Neutrophil (primary cell): ENCODE measurements at regions not wholly inside any gene's neighbourhood (a gene's known extent, or its start where the extent isn't known, plus 50 kb on each side); places are given as distances from the start of the nearest gene placed in this dataset.

Source experiments
- H3K27ac ChIP-seq: fragments of 200-600 bp; sonication (generic); 2 replicates; pipeline ENCODE4 v1.5.1; 2016; ENCODE audit warnings: mild to moderate bottlenecking, moderate library complexity
- H3K27me3 ChIP-seq: fragments of 200-600 bp; sonication (generic); 2 replicates; pipeline ENCODE4 v1.6.0; 2016; ENCODE audit warnings: mild to moderate bottlenecking
- H3K36me3 ChIP-seq: fragments of 200-600 bp; sonication (generic); 2 replicates; pipeline ENCODE4 v1.5.1; 2017
- H3K4me1 ChIP-seq, 2 experiments: fragments of 200-600 bp in 1 of 2; sonication (generic) in 1 of 2; 1 replicate in 1 of 2; 2 replicates in 1 of 2; pipeline versions ENCODE4 v1.5.1 to v1.6.1; 2013 to 2016; ENCODE audit warnings: low read depth in 1 of 2, low read length in 1 of 2, mild to moderate bottlenecking in 1 of 2, moderate library complexity in 1 of 2; ENCODE audit not compliant: control insufficient read depth in 1 of 2, insufficient read depth in 1 of 2
- H3K4me3 ChIP-seq, 2 experiments: fragments of 200-600 bp in 1 of 2; sonication (generic) in 1 of 2; 1 replicate in 1 of 2; 2 replicates in 1 of 2; pipeline ENCODE4 v1.5.1; 2013 to 2016; ENCODE audit warnings: low read depth in 1 of 2, low read length in 1 of 2, mild to moderate bottlenecking in 1 of 2, moderate library complexity in 1 of 2
- H3K9me3 ChIP-seq: fragments of 200-600 bp; sonication (generic); 2 replicates; pipeline ENCODE4 v1.5.1; 2016
- CTCF ChIP-seq: fragments of 200-600 bp; sonication (generic); IDR thresholded peaks from 2 replicates; pipeline ENCODE4 v1.5.1; 2016; ENCODE audit warnings: antibody characterized with exemption

DNA sequence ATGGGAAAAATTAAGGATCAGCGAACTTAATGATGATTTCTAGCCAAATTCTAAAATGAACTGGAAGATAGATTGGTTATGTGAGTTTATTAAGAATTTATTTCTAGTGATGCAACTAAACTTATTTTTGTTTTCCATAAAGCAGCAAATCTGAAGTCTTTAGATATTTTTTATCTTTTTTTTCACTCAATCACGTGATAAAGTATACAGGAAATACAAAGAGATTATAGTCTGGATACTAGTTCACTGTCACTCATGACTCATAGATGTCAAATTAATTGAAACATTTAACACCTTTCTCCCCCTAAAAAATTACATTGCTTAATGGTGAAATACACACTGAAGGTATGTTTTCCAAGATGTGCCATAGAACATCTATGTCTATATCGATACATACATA lies 416.9 kb downstream of the TUSC7 start:
- H3K4me1 ChIP-seq, result no peaks in the 10 kb centered on the region
- H3K9me3 ChIP-seq, result no peaks in the 10 kb centered on the region
- no peak overlapping the region for H3K27ac ChIP-seq
- TF ChIP-seq CTCF, result no peak
- H3K36me3 ChIP-seq, result no peaks in the 10 kb centered on the region
- H3K27me3 ChIP-seq, result no peaks in the 10 kb centered on the region
- H3K4me3 ChIP-seq, result no peak overlapping the region

- H3K36me3 ChIP-seq, result no peaks in the 10 kb centered on the region
- H3K9me3 ChIP-seq, result no peaks in the 10 kb centered on the region
- no peaks in the 10 kb centered on the region for H3K4me1 ChIP-seq
- no peak for TF ChIP-seq CTCF
- no peak overlapping the region for H3K27ac ChIP-seq
- no peaks in the 10 kb centered on the region for H3K27me3 ChIP-seq
- no peak overlapping the region for H3K4me3 ChIP-seq
These were observed 417.5 kb downstream of the TUSC7 start for GRCh38 chr3:117126946-117127546.

DNA sequence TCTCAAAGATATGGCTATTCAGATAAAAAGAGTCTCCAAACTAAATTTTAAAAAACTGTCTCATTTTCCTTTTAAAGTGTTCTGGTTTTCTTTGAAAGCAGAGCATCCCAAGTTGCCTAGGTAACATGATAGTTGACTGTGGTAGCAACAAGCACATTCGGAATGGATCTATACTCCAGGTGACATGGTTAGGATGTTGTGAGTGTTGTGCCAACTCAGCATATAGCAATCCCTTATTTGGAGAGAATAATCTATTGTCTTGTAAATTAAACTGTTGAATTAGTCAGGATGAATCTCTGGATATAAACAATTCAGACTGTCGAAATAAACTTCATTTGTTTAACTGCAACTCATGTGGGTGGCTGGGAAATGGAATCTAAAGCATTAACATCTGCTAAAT lies 418.6 kb downstream of the TUSC7 start:
- no peak overlapping the region for H3K27ac ChIP-seq
- no peaks in the 10 kb centered on the region for H3K9me3 ChIP-seq
- H3K4me3 ChIP-seq, result no peak overlapping the region
- no peaks in the 10 kb centered on the region for H3K36me3 ChIP-seq
- no peak for TF ChIP-seq CTCF
- H3K4me1 ChIP-seq, result no peaks in the 10 kb centered on the region
- no peaks in the 10 kb centered on the region for H3K27me3 ChIP-seq

DNA sequence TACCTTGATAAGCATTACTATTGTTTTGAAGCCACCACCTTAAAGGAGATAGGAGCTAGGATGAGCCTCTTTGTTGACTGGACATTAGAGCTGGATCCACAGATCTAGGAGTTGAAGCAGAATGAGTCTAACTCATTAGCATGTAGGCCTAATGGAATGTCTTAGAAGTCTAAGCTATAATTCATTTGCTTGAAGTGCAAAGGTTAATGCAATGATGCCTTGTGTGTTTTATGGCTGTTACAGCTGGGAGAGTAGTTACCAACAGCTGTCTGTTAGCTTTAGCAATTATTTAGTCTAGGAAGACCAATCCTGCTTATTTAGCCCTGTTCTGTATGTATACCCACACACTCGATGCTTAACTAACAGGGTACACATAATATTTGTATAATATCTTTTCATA lies 419.3 kb downstream of the TUSC7 start:
- Histone ChIP-seq H3K9me3 (no peaks in the 10 kb centered on the region), H3K4me1 (no peaks in the 10 kb centered on the region), H3K4me3 (no peak overlapping the region), H3K27me3 (no peaks in the 10 kb centered on the region), H3K27ac (no peak overlapping the region), H3K36me3 (no peaks in the 10 kb centered on the region)
- no peak for TF ChIP-seq CTCF

- Histone ChIP-seq H3K27me3 (no peaks in the 10 kb centered on the region), H3K36me3 (no peaks in the 10 kb centered on the region), H3K27ac (no peak overlapping the region), H3K9me3 (no peaks in the 10 kb centered on the region), H3K4me1 (no peaks in the 10 kb centered on the region), H3K4me3 (no peak overlapping the region)
- TF ChIP-seq CTCF, result no peak
These were observed 419.9 kb downstream of the TUSC7 start for GRCh38 chr3:117129516-117129915.

GRCh38 chr3:117130222-117130621 lies 420.6 kb downstream of the TUSC7 start:
- H3K4me3 ChIP-seq, result no peak overlapping the region
- H3K27ac ChIP-seq, result no peak overlapping the region
- no peaks in the 10 kb centered on the region for H3K27me3 ChIP-seq
- no peaks in the 10 kb centered on the region for H3K36me3 ChIP-seq
- no peaks in the 10 kb centered on the region for H3K4me1 ChIP-seq
- H3K9me3 ChIP-seq, result no peaks in the 10 kb centered on the region
- no peak for TF ChIP-seq CTCF
